H1 (cell line): ENCODE measurements at regions not wholly inside any gene's neighbourhood (a gene's known extent, or its start where the extent isn't known, plus 50 kb on each side); places are given as distances from the start of the nearest gene placed in this dataset.

Experiments
- TF ChIP-seq, protein P1 (sequence below): fragments of 300-600 bp; sonication (generic); IDR thresholded peaks from 2 replicates; pipeline ENCODE4 v1.7.1; 2012; ENCODE audit warnings: low read length, moderate library complexity, mild to moderate bottlenecking, inconsistent platforms; ENCODE audit not compliant: insufficient replicate concordance

DNA sequence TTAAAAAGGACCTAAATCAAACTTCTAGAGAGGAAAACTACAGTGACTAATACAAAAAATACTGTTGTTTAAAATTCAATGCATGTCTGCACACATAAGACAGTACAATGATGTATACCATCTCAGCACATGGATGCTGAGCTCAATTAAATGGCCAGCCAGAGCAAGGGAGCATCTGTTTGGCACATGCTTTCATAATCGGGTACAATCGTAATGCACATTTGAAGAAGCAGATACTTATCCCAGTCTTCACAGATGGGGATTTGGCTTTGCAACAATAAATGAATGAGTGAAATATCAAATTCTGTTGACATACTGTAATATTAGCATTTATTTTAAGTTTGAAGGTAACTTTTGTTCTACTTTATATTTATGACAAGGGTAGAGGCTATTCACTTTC, 187.8 kb downstream of the CRPPA start (continued):
- TF ChIP-seq, protein P1, sequence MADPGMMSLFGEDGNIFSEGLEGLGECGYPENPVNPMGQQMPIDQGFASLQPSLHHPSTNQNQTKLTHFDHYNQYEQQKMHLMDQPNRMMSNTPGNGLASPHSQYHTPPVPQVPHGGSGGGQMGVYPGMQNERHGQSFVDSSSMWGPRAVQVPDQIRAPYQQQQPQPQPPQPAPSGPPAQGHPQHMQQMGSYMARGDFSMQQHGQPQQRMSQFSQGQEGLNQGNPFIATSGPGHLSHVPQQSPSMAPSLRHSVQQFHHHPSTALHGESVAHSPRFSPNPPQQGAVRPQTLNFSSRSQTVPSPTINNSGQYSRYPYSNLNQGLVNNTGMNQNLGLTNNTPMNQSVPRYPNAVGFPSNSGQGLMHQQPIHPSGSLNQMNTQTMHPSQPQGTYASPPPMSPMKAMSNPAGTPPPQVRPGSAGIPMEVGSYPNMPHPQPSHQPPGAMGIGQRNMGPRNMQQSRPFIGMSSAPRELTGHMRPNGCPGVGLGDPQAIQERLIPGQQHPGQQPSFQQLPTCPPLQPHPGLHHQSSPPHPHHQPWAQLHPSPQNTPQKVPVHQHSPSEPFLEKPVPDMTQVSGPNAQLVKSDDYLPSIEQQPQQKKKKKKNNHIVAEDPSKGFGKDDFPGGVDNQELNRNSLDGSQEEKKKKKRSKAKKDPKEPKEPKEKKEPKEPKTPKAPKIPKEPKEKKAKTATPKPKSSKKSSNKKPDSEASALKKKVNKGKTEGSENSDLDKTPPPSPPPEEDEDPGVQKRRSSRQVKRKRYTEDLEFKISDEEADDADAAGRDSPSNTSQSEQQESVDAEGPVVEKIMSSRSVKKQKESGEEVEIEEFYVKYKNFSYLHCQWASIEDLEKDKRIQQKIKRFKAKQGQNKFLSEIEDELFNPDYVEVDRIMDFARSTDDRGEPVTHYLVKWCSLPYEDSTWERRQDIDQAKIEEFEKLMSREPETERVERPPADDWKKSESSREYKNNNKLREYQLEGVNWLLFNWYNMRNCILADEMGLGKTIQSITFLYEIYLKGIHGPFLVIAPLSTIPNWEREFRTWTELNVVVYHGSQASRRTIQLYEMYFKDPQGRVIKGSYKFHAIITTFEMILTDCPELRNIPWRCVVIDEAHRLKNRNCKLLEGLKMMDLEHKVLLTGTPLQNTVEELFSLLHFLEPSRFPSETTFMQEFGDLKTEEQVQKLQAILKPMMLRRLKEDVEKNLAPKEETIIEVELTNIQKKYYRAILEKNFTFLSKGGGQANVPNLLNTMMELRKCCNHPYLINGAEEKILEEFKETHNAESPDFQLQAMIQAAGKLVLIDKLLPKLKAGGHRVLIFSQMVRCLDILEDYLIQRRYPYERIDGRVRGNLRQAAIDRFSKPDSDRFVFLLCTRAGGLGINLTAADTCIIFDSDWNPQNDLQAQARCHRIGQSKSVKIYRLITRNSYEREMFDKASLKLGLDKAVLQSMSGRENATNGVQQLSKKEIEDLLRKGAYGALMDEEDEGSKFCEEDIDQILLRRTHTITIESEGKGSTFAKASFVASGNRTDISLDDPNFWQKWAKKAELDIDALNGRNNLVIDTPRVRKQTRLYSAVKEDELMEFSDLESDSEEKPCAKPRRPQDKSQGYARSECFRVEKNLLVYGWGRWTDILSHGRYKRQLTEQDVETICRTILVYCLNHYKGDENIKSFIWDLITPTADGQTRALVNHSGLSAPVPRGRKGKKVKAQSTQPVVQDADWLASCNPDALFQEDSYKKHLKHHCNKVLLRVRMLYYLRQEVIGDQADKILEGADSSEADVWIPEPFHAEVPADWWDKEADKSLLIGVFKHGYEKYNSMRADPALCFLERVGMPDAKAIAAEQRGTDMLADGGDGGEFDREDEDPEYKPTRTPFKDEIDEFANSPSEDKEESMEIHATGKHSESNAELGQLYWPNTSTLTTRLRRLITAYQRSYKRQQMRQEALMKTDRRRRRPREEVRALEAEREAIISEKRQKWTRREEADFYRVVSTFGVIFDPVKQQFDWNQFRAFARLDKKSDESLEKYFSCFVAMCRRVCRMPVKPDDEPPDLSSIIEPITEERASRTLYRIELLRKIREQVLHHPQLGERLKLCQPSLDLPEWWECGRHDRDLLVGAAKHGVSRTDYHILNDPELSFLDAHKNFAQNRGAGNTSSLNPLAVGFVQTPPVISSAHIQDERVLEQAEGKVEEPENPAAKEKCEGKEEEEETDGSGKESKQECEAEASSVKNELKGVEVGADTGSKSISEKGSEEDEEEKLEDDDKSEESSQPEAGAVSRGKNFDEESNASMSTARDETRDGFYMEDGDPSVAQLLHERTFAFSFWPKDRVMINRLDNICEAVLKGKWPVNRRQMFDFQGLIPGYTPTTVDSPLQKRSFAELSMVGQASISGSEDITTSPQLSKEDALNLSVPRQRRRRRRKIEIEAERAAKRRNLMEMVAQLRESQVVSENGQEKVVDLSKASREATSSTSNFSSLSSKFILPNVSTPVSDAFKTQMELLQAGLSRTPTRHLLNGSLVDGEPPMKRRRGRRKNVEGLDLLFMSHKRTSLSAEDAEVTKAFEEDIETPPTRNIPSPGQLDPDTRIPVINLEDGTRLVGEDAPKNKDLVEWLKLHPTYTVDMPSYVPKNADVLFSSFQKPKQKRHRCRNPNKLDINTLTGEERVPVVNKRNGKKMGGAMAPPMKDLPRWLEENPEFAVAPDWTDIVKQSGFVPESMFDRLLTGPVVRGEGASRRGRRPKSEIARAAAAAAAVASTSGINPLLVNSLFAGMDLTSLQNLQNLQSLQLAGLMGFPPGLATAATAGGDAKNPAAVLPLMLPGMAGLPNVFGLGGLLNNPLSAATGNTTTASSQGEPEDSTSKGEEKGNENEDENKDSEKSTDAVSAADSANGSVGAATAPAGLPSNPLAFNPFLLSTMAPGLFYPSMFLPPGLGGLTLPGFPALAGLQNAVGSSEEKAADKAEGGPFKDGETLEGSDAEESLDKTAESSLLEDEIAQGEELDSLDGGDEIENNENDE = no peak
